SK-N-SH (cell line): ENCODE measurements at regions not wholly inside any gene's neighbourhood (a gene's known extent, or its start where the extent isn't known, plus 50 kb on each side); places are given as distances from the start of the nearest gene placed in this dataset.

Source experiments
- CTCF ChIP-seq: fragments of 200-600 bp; sonication (generic); IDR thresholded peaks from 2 replicates; pipeline ENCODE4 v1.6.1; 2017; ENCODE audit warnings: antibody characterized with exemption, mild to moderate bottlenecking, moderate library complexity
- EZH2phosphoT487 ChIP-seq: fragments of 200-600 bp; sonication (generic); IDR thresholded peaks from 2 replicates; pipeline ENCODE4 v1.6.1; 2017; ENCODE audit warnings: low read depth, mixed run types, mild to moderate bottlenecking, antibody characterized with exemption, moderate library complexity, borderline replicate concordance
- GATA2 ChIP-seq: sonication (generic); formaldehyde crosslinking; IDR thresholded peaks from 2 replicates; pipeline ENCODE4 v1.5.0; 2020; ENCODE audit warnings: mild to moderate bottlenecking, missing genetic modification reagents
- MXI1 ChIP-seq: IDR thresholded peaks from 2 replicates; pipeline ENCODE4 v1.6.1; 2012; ENCODE audit warnings: mild to moderate bottlenecking, low read depth, low read length, improper control_type of control experiment
- RAD21 ChIP-seq: IDR thresholded peaks from 2 replicates; pipeline ENCODE4 v1.6.1; 2012; ENCODE audit warnings: mild to moderate bottlenecking, low read length
- SMC3 ChIP-seq: IDR thresholded peaks from 2 replicates; pipeline ENCODE4 v1.6.1; 2012; ENCODE audit warnings: low read depth, low read length, improper control_type of control experiment
- TAF1 ChIP-seq: IDR thresholded peaks from 2 replicates; pipeline ENCODE4 v1.6.1; 2012; ENCODE audit warnings: low read depth, mild to moderate bottlenecking, low read length, moderate library complexity, borderline replicate concordance

- TF ChIP-seq RAD21 (no peak), CTCF (no peak), SMC3 (no peak), MXI1 (no peak), TAF1 (no peak), EZH2phosphoT487 (no peak), GATA2 (CRISPR knock-in tag) (no peak)
Observed at GRCh38 chr13:54226876-54227275, 1198.3 kb downstream of the OLFM4 start.
